ENCODE measurements at regions not wholly inside any gene's neighbourhood (a gene's known extent, or its start where the extent isn't known, plus 50 kb on each side); places are given as distances from the start of the nearest gene placed in this dataset.

GRCh38 chr7:156533420-156533819 lies 107.2 kb upstream of the RNF32 start:
- no peak for DNase-seq (ENCODE audit: low spot score)
- no peak overlapping the region for H3K4me3 ChIP-seq
- H3K27ac ChIP-seq (ENCODE audit: low read depth) = no peak overlapping the region
- no peak for TF ChIP-seq CREB1 (CRISPR knock-in tag; IDR thresholded peaks at IDR 0.05; ENCODE audit: low read depth)
- no peak for TF ChIP-seq ZNF331 (CRISPR knock-in tag; IDR thresholded peaks at IDR 0.05; ENCODE audit: low read depth)
- no peak for TF ChIP-seq ZNF462 (CRISPR knock-in tag; IDR thresholded peaks at IDR 0.05)
- H3K4me1 ChIP-seq (ENCODE audit: insufficient read depth) = no peaks in the 10 kb centered on the region
- no peaks in the 10 kb centered on the region for H3K9me2 ChIP-seq (ENCODE audit: insufficient read depth)
- H3F3A ChIP-seq (replicated peaks; ENCODE audit: low read depth) = no peaks in the 10 kb centered on the region
- no peak overlapping the region for H2AFZ ChIP-seq
- no peaks in the 10 kb centered on the region for H3K27me3 ChIP-seq (ENCODE audit: insufficient read depth)
- no peak for ATAC-seq
- H4K20me1 ChIP-seq (replicated peaks; ENCODE audit: insufficient read depth) = no peaks in the 10 kb centered on the region
- Mint-ChIP-seq H3K9me3 (0 out of 3 replicates have a peak, but pooled peaks cover 4% of the 10 kb centered on the region), H3K27me3 (ENCODE audit: insufficient read depth, low read depth, poor library complexity) (peaks cover 4% of the 10 kb centered on the region), H3K4me1 (no peaks in the 10 kb centered on the region; the same call in 2 of the 3 replicates), H3K4me3 (no peak overlapping the region), H3K27ac (no peak overlapping the region), H3K36me3 (ENCODE audit: low read depth) (no peaks in the 10 kb centered on the region)
- no peak overlapping the region for H3K4me2 ChIP-seq
- H3K36me3 ChIP-seq (ENCODE audit: insufficient read depth) = no peaks in the 10 kb centered on the region
- H3K79me2 ChIP-seq (replicated peaks; ENCODE audit: insufficient read depth) = no peaks in the 10 kb centered on the region

- Mint-ChIP-seq H3K36me3 (ENCODE audit: low read depth) (no peaks in the 10 kb centered on the region), H3K9me3 (no peaks in the 10 kb centered on the region), H3K4me3 (no peak overlapping the region), H3K27me3 (ENCODE audit: insufficient read depth, low read depth, poor library complexity) (peaks cover 2% of the 10 kb centered on the region), H3K27ac (no peak overlapping the region), H3K4me1 (no peaks in the 10 kb centered on the region; the same call in 2 of the 3 replicates)
- Histone ChIP-seq H3F3A (replicated peaks; ENCODE audit: low read depth) (no peaks in the 10 kb centered on the region), H3K4me3 (no peak overlapping the region), H3K9me2 (ENCODE audit: insufficient read depth) (no peaks in the 10 kb centered on the region), H3K27me3 (ENCODE audit: insufficient read depth) (no peaks in the 10 kb centered on the region), H2AFZ (no peak overlapping the region), H3K27ac (ENCODE audit: low read depth) (no peak overlapping the region), H3K4me1 (ENCODE audit: insufficient read depth) (no peaks in the 10 kb centered on the region), H3K79me2 (replicated peaks; ENCODE audit: insufficient read depth) (no peaks in the 10 kb centered on the region), H4K20me1 (replicated peaks; ENCODE audit: insufficient read depth) (no peaks in the 10 kb centered on the region), H3K4me2 (no peak overlapping the region), H3K36me3 (ENCODE audit: insufficient read depth) (no peaks in the 10 kb centered on the region)
- TF ChIP-seq NANOG (IDR thresholded peaks at IDR 0.05; ENCODE audit: borderline replicate concordance) = no peak
- no peak for TF ChIP-seq CREB1 (CRISPR knock-in tag; IDR thresholded peaks at IDR 0.05; ENCODE audit: low read depth)
- no peak for TF ChIP-seq REST (IDR thresholded peaks at IDR 0.05; ENCODE audit: unreplicated experiment)
- no peak for TF ChIP-seq EZH2phosphoT487 (IDR thresholded peaks at IDR 0.05; ENCODE audit: unreplicated experiment)
- TF ChIP-seq STAT1 (IDR thresholded peaks at IDR 0.05; ENCODE audit: unreplicated experiment) = no peak
- TF ChIP-seq ETS1 (IDR thresholded peaks at IDR 0.05) = no peak
- TF ChIP-seq EZH2 (IDR thresholded peaks at IDR 0.05; ENCODE audit: low read depth, unreplicated experiment) = no peak
- no peak for TF ChIP-seq JUNB (IDR thresholded peaks at IDR 0.05; ENCODE audit: unreplicated experiment)
- no peak for TF ChIP-seq ZNF331 (CRISPR knock-in tag; IDR thresholded peaks at IDR 0.05; ENCODE audit: low read depth)
- no peak for ATAC-seq
- DNase-seq (ENCODE audit: low spot score) = no peak
These were observed 108.5 kb upstream of the RNF32 start for GRCh38 chr7:156532016-156532602.

Measured in GM23338 (cell line).